Heart left ventricle (tissue), 16 donors: ENCODE measurements at regions not wholly inside any gene's neighbourhood (a gene's known extent, or its start where the extent isn't known, plus 50 kb on each side); places are given as distances from the start of the nearest gene placed in this dataset.

Experiments used
- ATAC-seq, 4 donors: fragments of 200-7000 bp; cut with Tn5 transposase; one replicate each; pipeline ENCODE4 v1.9.1; 2020 to 2022; ENCODE audit warnings: moderate library complexity in 4 of 4, mild to moderate bottlenecking in 3 of 4, moderate number of reproducible peaks in 1 of 4
- DNase-seq, 5 donors: peaks; one replicate each; pipeline ENCODE4 v3.0.0-alpha.2; 2020
- H3K27ac ChIP-seq, 12 donors: fragments of 200-600 bp; sonication (generic) in 4 of 12; one replicate each; pipeline versions ENCODE4 v1.5.0 to v1.8.0; 2016 to 2022; ENCODE audit warnings: mild to moderate bottlenecking in 2 of 12
- H3K27me3 ChIP-seq, 9 donors: fragments of 200-600 bp; sonication (generic) in 2 of 9; one replicate each; pipeline versions ENCODE4 v1.5.1 to v1.8.0; 2016 to 2022; ENCODE audit warnings: mild to moderate bottlenecking in 3 of 9
- H3K36me3 ChIP-seq, 9 donors: fragments of 200-600 bp; sonication (generic) in 2 of 9; one replicate each; pipeline versions ENCODE4 v1.5.0 to v1.8.0; 2018 to 2022; ENCODE audit warnings: mild to moderate bottlenecking in 2 of 9
- H3K4me1 ChIP-seq, 12 donors: fragments of 200-600 bp; sonication (generic) in 4 of 12; one replicate each; pipeline versions ENCODE4 v1.5.0 to v1.8.0; 2016 to 2022; ENCODE audit warnings: mild to moderate bottlenecking in 3 of 12
- H3K4me3 ChIP-seq, 12 donors: fragments of 200-600 bp; sonication (generic) in 4 of 12; one replicate each; pipeline versions ENCODE4 v1.5.0 to v1.8.0; 2017 to 2022; ENCODE audit warnings: mild to moderate bottlenecking in 9 of 12, moderate library complexity in 4 of 12
- H3K9me3 ChIP-seq, 12 donors: fragments of 200-600 bp; sonication (generic) in 4 of 12; one replicate each; pipeline versions ENCODE4 v1.5.0 to v1.8.0; 2016 to 2022; ENCODE audit warnings: mild to moderate bottlenecking in 1 of 12
- CTCF ChIP-seq, 12 donors: fragments of 200-600 bp; sonication (generic) in 4 of 12; IDR thresholded peaks; one replicate each; pipeline versions ENCODE4 v1.5.0 to v1.8.0; 2018 to 2022; ENCODE audit warnings: antibody characterized with exemption in 12 of 12, mild to moderate bottlenecking in 5 of 12
- POLR2A ChIP-seq, 2 donors: fragments of 450-650 bp; IDR thresholded peaks; one replicate each; pipeline ENCODE4 v1.6.1; 2017; ENCODE audit warnings: antibody characterized with exemption in 2 of 2, mild to moderate bottlenecking in 2 of 2, moderate library complexity in 2 of 2
- WGBS, 4 donors: extraction: QIAGEN DNeasy Blood & Tissue Kit in 2 of 4; methylation state at CpG; one replicate each; pipeline versions ENCODE4 v1.1.5 to v1.1.7; 2013 to 2018; 5-methylcytosine and 5-hydroxymethylcytosine counted together
- intact Hi-C, 10 donors: fragments of 100-400 bp; cut with DNase I; formaldehyde crosslinking; loops; one replicate each; pipeline versions ENCODE4 v1.11.1 to v1.14.2; 2022
- donor health status: ischemic (EF 13 %, LVEDD 7.1; RV severe dilation, severe dysfunction).
- donor health status: healthy with polysubstance abuse.
- donor health status: DM: no; HTN: yes; CAD: no.
- donor health status: DM: no; HTN: no; CAD: no.
- donor health status: ischemic (EF 25% LVEDD 6.9; RV normal size, moderate dysfunction).
- donor health status: ischemic (EF 25% LVEDD 5.7; RV mildly dilated, moderate dysfunction).
- donor health status: healthy.
- donor health status: DM: yes; HTN: yes; CAD: no.
- donor health status: ischemic (EF 35%, LVEDD 5.7; RV mildly dilated, moderate dysfunction).
- donor health status: nonischemic (EF 11% LVEDD 7.7; RV severe dilation, severe dysfunction).
- donor health status: DM: yes; HTN: yes; CAD: no.
- donor health status: PGD.
- donor health status: ischemic (EF 29% LVEDD 5.4; RV normal size, mild dysfunction).
- donor health status: nonischemic (EF 23%, LVEDD 6.1; RV moderate dilation, normal function).

- H3K4me1 ChIP-seq: no peaks in the 10 kb centered on the region
- intact Hi-C loops: no loop called here
- DNase-seq: no peak
- no peak for TF ChIP-seq POLR2A (IDR thresholded peaks at IDR 0.05)
- no peak for TF ChIP-seq CTCF (IDR thresholded peaks at IDR 0.05)
- no peak for ATAC-seq
- no peak overlapping the region for H3K27ac ChIP-seq
- no peaks in the 10 kb centered on the region for H3K36me3 ChIP-seq
- peaks cover 0 to 7% (median 0%) of the 10 kb centered on the region in 9 donors for H3K27me3 ChIP-seq
- no peak overlapping the region for H3K4me3 ChIP-seq
- H3K9me3 ChIP-seq: no peaks in the 10 kb centered on the region
- WGBS, 4 donors: 74 to 94% (median 89%) methylated on average over 5 of the region's 5 CpGs
Observed at GRCh38 chr11:13062115-13062514, 53.0 kb downstream of the RASSF10 start.

GRCh38 chr11:13064593-13064992 lies 55.5 kb downstream of the RASSF10 start:
- no peaks in the 10 kb centered on the region for H3K4me1 ChIP-seq
- H3K4me3 ChIP-seq: no peak overlapping the region
- TF ChIP-seq POLR2A (IDR thresholded peaks at IDR 0.05) (no peak), CTCF (IDR thresholded peaks at IDR 0.05) (no peak)
- no peaks in the 10 kb centered on the region for H3K36me3 ChIP-seq
- ATAC-seq: no peak
- WGBS, 4 donors: 53 to 72% (median 64%) methylated on average over 3 of the region's 3 CpGs
- no peak for DNase-seq
- no peak overlapping the region for H3K27ac ChIP-seq
- no peaks in the 10 kb centered on the region for H3K9me3 ChIP-seq
- intact Hi-C loops: no loop called here
- H3K27me3 ChIP-seq: peaks cover 0 to 12% (median 0%) of the 10 kb centered on the region in 9 donors

GRCh38 chr11:13065200-13065787 lies 56.2 kb downstream of the RASSF10 start:
- ATAC-seq (no peak), DNase-seq (no peak)
- intact Hi-C loops: no loop called here
- no peak for TF ChIP-seq CTCF (IDR thresholded peaks at IDR 0.05)
- TF ChIP-seq POLR2A (IDR thresholded peaks at IDR 0.05): no peak
- Histone ChIP-seq H3K27ac (no peak overlapping the region), H3K4me3 (no peak overlapping the region), H3K36me3 (no peaks in the 10 kb centered on the region), H3K27me3 (peaks cover 0 to 13% (median 0%) of the 10 kb centered on the region in 9 donors), H3K9me3 (no peaks in the 10 kb centered on the region), H3K4me1 (no peaks in the 10 kb centered on the region)
- 69 to 81% (median 76%) methylated on average over 10 of the region's 10 CpGs for WGBS, 4 donors

- no peak overlapping the region for H3K27ac ChIP-seq
- no peak for ATAC-seq
- no peak for TF ChIP-seq POLR2A (IDR thresholded peaks at IDR 0.05)
- TF ChIP-seq CTCF (IDR thresholded peaks at IDR 0.05): no peak
- intact Hi-C loops: no loop called here
- WGBS, 4 donors: 76 to 94% (median 84%) methylated on average over 1 of the region's 1 CpG
- no peaks in the 10 kb centered on the region for H3K9me3 ChIP-seq
- H3K4me3 ChIP-seq: no peak overlapping the region
- H3K4me1 ChIP-seq: no peaks in the 10 kb centered on the region
- peaks cover 0 to 18% (median 0%) of the 10 kb centered on the region in 9 donors for H3K27me3 ChIP-seq
- H3K36me3 ChIP-seq: no peaks in the 10 kb centered on the region
- DNase-seq: no peak
Observed at GRCh38 chr11:13068211-13068610, 59.1 kb downstream of the RASSF10 start.
